Progenitor cell of endocrine pancreas (in vitro differentiated cells): ENCODE measurements at regions not wholly inside any gene's neighbourhood (a gene's known extent, or its start where the extent isn't known, plus 50 kb on each side); places are given as distances from the start of the nearest gene placed in this dataset.

Experiments used
- DNase-seq: peaks from one replicate; pipeline ENCODE4 v3.0.0; 2021; ENCODE audit warnings: low spot score; ENCODE audit not compliant: unreplicated experiment
- H3K27ac Mint-ChIP-seq: 2 replicates; pipeline ENCODE4 v1.8.0; 2021; ENCODE audit warnings: mild to moderate bottlenecking, moderate library complexity, mixed read lengths
- H3K27me3 Mint-ChIP-seq: 2 replicates; pipeline ENCODE4 v1.8.0; 2021; ENCODE audit warnings: mixed read lengths
- H3K36me3 Mint-ChIP-seq: 2 replicates; pipeline ENCODE4 v1.8.0; 2022; ENCODE audit warnings: mixed read lengths; ENCODE audit not compliant: insufficient read depth
- H3K4me1 Mint-ChIP-seq: 2 replicates; pipeline ENCODE4 v1.8.0; 2021; ENCODE audit warnings: low read depth, mixed read lengths
- H3K4me3 Mint-ChIP-seq: 2 replicates; pipeline ENCODE4 v1.8.0; 2021; ENCODE audit warnings: low read depth, mild to moderate bottlenecking, moderate library complexity, mixed read lengths
- H3K9me3 Mint-ChIP-seq: 2 replicates; pipeline ENCODE4 v1.8.0; 2021; ENCODE audit warnings: low read depth, mixed read lengths
- CTCF ChIP-seq: fragments of 200-600 bp; sonication (generic); IDR thresholded peaks from one replicate; pipeline ENCODE4 v1.5.0; 2021; ENCODE audit warnings: antibody characterized with exemption, mild to moderate bottlenecking; ENCODE audit not compliant: unreplicated experiment

GRCh38 chr4:173704201-173704600, 174.2 kb upstream of the HAND2 start:
- no peak for DNase-seq
- Mint-ChIP-seq H3K4me1 (peaks cover 5% of the 10 kb centered on the region), H3K36me3 (no peaks in the 10 kb centered on the region), H3K4me3 (no peak overlapping the region), H3K9me3 (peaks cover 3% of the 10 kb centered on the region), H3K27ac (no peak overlapping the region), H3K27me3 (no peaks in the 10 kb centered on the region)
- TF ChIP-seq CTCF = no peak

- Mint-ChIP-seq H3K36me3 (no peaks in the 10 kb centered on the region), H3K9me3 (peaks cover 3% of the 10 kb centered on the region), H3K27ac (no peak overlapping the region), H3K27me3 (no peaks in the 10 kb centered on the region), H3K4me1 (peaks cover 4% of the 10 kb centered on the region), H3K4me3 (no peak overlapping the region)
- TF ChIP-seq CTCF = no peak
- no peak for DNase-seq
Observed at GRCh38 chr4:173703021-173703420, 173.0 kb upstream of the HAND2 start.

- Mint-ChIP-seq H3K9me3 (peaks cover 3% of the 10 kb centered on the region), H3K27ac (no peak overlapping the region)
Observed at GRCh38 chr4:173700650-173701049, 170.6 kb upstream of the HAND2 start.

GRCh38 chr4:173699841-173700475, 169.9 kb upstream of the HAND2 start:
- TF ChIP-seq CTCF = no peak
- DNase-seq = no peak
- no peak overlapping the region for H3K27ac Mint-ChIP-seq
- H3K36me3 Mint-ChIP-seq = no peaks in the 10 kb centered on the region
- no peak overlapping the region for H3K4me3 Mint-ChIP-seq
- H3K9me3 Mint-ChIP-seq = peaks cover 1% of the 10 kb centered on the region
- H3K27me3 Mint-ChIP-seq = no peaks in the 10 kb centered on the region
- peaks cover 18% of the 10 kb centered on the region for H3K4me1 Mint-ChIP-seq

More at GRCh38 chr4:173700650-173701049, 170.6 kb upstream of the HAND2 start:
- Mint-ChIP-seq H3K4me3 (no peak overlapping the region), H3K36me3 (no peaks in the 10 kb centered on the region), H3K27me3 (no peaks in the 10 kb centered on the region), H3K4me1 (peaks cover 15% of the 10 kb centered on the region)
- no peak for TF ChIP-seq CTCF
- no peak for DNase-seq

- DNase-seq = no peak
- Mint-ChIP-seq H3K36me3 (no peaks in the 10 kb centered on the region), H3K9me3 (no peaks in the 10 kb centered on the region), H3K4me3 (no peak overlapping the region), H3K27ac (no peak overlapping the region), H3K4me1 (peaks cover 18% of the 10 kb centered on the region), H3K27me3 (no peaks in the 10 kb centered on the region)
- no peak for TF ChIP-seq CTCF
Observed at GRCh38 chr4:173698557-173699262, 168.7 kb upstream of the HAND2 start.
